ENCODE measurements at regions not wholly inside any gene's neighbourhood (a gene's known extent, or its start where the extent isn't known, plus 50 kb on each side); places are given as distances from the start of the nearest gene placed in this dataset.

DNA sequence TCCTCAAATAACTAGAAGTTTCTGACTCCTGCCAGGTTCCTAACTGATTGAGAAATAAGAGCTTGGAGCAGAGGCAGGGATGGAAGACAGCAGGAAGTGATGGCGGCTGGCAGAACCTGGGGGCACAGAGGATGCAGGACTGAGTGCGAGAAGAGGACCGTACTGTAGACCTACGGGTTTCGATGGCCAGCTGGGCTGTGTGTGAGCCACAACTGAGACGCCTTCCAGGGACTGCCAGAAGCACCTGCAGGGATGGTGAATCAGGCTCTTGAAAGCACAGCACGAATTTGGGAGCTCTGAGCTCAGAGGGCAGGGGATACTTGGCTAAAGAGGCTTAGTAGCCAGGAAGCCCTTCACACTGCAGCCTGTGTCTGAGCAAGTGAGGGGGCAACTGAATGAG lies 165.6 kb downstream of the ABHD5 start (continued):
- TF ChIP-seq, protein P1, sequence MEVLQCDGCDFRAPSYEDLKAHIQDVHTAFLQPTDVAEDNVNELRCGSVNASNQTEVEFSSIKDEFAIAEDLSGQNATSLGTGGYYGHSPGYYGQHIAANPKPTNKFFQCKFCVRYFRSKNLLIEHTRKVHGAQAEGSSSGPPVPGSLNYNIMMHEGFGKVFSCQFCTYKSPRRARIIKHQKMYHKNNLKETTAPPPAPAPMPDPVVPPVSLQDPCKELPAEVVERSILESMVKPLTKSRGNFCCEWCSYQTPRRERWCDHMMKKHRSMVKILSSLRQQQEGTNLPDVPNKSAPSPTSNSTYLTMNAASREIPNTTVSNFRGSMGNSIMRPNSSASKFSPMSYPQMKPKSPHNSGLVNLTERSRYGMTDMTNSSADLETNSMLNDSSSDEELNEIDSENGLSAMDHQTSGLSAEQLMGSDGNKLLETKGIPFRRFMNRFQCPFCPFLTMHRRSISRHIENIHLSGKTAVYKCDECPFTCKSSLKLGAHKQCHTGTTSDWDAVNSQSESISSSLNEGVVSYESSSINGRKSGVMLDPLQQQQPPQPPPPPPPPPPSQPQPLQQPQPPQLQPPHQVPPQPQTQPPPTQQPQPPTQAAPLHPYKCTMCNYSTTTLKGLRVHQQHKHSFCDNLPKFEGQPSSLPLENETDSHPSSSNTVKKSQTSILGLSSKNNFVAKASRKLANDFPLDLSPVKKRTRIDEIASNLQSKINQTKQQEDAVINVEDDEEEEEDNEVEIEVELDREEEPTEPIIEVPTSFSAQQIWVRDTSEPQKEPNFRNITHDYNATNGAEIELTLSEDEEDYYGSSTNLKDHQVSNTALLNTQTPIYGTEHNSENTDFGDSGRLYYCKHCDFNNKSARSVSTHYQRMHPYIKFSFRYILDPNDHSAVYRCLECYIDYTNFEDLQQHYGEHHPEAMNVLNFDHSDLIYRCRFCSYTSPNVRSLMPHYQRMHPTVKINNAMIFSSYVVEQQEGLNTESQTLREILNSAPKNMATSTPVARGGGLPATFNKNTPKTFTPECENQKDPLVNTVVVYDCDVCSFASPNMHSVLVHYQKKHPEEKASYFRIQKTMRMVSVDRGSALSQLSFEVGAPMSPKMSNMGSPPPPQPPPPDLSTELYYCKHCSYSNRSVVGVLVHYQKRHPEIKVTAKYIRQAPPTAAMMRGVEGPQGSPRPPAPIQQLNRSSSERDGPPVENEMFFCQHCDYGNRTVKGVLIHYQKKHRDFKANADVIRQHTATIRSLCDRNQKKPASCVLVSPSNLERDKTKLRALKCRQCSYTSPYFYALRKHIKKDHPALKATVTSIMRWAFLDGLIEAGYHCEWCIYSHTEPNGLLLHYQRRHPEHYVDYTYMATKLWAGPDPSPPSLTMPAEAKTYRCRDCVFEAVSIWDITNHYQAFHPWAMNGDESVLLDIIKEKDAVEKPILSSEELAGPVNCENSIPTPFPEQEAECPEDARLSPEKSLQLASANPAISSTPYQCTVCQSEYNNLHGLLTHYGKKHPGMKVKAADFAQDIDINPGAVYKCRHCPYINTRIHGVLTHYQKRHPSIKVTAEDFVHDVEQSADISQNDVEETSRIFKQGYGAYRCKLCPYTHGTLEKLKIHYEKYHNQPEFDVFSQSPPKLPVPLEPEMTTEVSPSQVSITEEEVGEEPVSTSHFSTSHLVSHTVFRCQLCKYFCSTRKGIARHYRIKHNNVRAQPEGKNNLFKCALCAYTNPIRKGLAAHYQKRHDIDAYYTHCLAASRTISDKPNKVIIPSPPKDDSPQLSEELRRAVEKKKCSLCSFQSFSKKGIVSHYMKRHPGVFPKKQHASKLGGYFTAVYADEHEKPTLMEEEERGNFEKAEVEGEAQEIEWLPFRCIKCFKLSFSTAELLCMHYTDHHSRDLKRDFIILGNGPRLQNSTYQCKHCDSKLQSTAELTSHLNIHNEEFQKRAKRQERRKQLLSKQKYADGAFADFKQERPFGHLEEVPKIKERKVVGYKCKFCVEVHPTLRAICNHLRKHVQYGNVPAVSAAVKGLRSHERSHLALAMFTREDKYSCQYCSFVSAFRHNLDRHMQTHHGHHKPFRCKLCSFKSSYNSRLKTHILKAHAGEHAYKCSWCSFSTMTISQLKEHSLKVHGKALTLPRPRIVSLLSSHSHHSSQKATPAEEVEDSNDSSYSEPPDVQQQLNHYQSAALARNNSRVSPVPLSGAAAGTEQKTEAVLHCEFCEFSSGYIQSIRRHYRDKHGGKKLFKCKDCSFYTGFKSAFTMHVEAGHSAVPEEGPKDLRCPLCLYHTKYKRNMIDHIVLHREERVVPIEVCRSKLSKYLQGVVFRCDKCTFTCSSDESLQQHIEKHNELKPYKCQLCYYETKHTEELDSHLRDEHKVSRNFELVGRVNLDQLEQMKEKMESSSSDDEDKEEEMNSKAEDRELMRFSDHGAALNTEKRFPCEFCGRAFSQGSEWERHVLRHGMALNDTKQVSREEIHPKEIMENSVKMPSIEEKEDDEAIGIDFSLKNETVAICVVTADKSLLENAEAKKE (CRISPR knock-in tag; IDR thresholded peaks at IDR 0.05) = no peak
- TF ChIP-seq STAT1 (IDR thresholded peaks at IDR 0.05; ENCODE audit: unreplicated experiment) (no peak), EZH2 (IDR thresholded peaks at IDR 0.05; ENCODE audit: low read depth, unreplicated experiment) (no peak), CREB1 (CRISPR knock-in tag; IDR thresholded peaks at IDR 0.05; ENCODE audit: low read depth) (no peak), ZNF114 (CRISPR knock-in tag; IDR thresholded peaks at IDR 0.05) (no peak), ZNF331 (CRISPR knock-in tag; IDR thresholded peaks at IDR 0.05; ENCODE audit: low read depth) (no peak), EZH2phosphoT487 (IDR thresholded peaks at IDR 0.05; ENCODE audit: unreplicated experiment) (no peak), POLR2AphosphoS5 (IDR thresholded peaks at IDR 0.05; ENCODE audit: low read depth) (no peak)

DNA sequence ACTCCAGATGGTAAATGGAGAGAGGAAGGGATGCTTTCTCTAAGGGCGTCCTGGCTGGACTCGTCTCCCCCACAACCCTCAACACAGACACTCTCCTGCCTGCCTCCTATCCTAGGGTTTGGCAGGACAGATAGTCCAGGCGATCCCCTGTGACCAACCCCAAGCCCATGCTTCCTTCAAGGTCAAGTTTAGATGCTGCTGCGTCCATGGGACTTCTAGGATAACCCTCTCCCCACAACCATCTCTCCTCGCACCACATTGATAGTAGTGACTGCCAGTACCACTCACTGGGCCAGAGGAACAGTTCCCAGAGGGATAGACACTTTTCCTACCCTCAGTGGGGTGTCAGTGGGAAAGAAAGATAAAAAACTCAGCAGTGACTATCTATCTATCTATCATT lies 166.0 kb downstream of the ABHD5 start:
- Histone ChIP-seq H3K79me2 (replicated peaks; ENCODE audit: insufficient read depth) (no peaks in the 10 kb centered on the region), H3K4me3 (no peak overlapping the region), H2AFZ (no peak overlapping the region), H4K20me1 (replicated peaks; ENCODE audit: insufficient read depth) (no peaks in the 10 kb centered on the region), H3K4me2 (no peak overlapping the region), H3K4me1 (ENCODE audit: insufficient read depth) (peaks cover 13% of the 10 kb centered on the region), H3K9me2 (ENCODE audit: insufficient read depth) (no peaks in the 10 kb centered on the region), H3K27ac (ENCODE audit: low read depth) (no peak overlapping the region), H3F3A (replicated peaks; ENCODE audit: low read depth) (no peaks in the 10 kb centered on the region), H3K36me3 (ENCODE audit: insufficient read depth) (no peaks in the 10 kb centered on the region), H3K27me3 (ENCODE audit: insufficient read depth) (no peaks in the 10 kb centered on the region)
- DNase-seq (ENCODE audit: low spot score) (no peak), ATAC-seq (no peak)
- no peaks in the 10 kb centered on the region for H3K36me3 Mint-ChIP-seq (ENCODE audit: low read depth)
- no peak for TF ChIP-seq JUNB (IDR thresholded peaks at IDR 0.05; ENCODE audit: unreplicated experiment)
- TF ChIP-seq, protein P1 (CRISPR knock-in tag; IDR thresholded peaks at IDR 0.05) = no peak
- H3K4me1 Mint-ChIP-seq = peaks cover 31% of the 10 kb centered on the region
- no peak overlapping the region for H3K27ac Mint-ChIP-seq
- H3K27me3 Mint-ChIP-seq (ENCODE audit: insufficient read depth, low read depth, poor library complexity) = peaks cover 19% of the 10 kb centered on the region
- H3K9me3 Mint-ChIP-seq = no peaks in the 10 kb centered on the region
- no peak overlapping the region for H3K4me3 Mint-ChIP-seq
